ENCODE measurements at regions not wholly inside any gene's neighbourhood (a gene's known extent, or its start where the extent isn't known, plus 50 kb on each side); places are given as distances from the start of the nearest gene placed in this dataset.
A peak's percentile ranks its signal among the peaks of the same experiment; 100 is the strongest.

DNA sequence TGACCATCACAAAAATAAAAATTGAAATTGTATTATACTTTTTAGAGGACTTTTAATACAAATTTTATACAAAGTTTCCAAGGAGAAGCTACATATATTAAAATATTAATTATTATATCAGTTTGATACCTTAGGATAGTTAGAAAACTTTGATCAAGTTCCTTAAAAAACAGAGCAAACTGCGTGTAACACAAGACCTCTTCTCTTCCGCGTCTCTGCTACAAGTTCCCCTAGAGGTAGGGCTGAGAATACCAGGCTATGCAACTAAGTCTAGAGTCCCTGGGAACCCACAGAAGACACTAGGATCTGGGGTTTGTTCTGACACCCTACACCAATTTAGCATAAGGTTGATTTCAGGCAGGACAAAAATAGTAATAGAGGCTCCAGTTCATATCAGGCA is 319.0 kb downstream of the FOXG1 start:
- TF ChIP-seq, protein P1, sequence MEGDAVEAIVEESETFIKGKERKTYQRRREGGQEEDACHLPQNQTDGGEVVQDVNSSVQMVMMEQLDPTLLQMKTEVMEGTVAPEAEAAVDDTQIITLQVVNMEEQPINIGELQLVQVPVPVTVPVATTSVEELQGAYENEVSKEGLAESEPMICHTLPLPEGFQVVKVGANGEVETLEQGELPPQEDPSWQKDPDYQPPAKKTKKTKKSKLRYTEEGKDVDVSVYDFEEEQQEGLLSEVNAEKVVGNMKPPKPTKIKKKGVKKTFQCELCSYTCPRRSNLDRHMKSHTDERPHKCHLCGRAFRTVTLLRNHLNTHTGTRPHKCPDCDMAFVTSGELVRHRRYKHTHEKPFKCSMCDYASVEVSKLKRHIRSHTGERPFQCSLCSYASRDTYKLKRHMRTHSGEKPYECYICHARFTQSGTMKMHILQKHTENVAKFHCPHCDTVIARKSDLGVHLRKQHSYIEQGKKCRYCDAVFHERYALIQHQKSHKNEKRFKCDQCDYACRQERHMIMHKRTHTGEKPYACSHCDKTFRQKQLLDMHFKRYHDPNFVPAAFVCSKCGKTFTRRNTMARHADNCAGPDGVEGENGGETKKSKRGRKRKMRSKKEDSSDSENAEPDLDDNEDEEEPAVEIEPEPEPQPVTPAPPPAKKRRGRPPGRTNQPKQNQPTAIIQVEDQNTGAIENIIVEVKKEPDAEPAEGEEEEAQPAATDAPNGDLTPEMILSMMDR (IDR thresholded peaks at IDR 0.05; ENCODE audit: low read depth, low read length) = peak; percentile 37; the same call in 1 of the 2 replicates
- no peak for TF ChIP-seq EZH2phosphoT487 (IDR thresholded peaks at IDR 0.05; ENCODE audit: low read depth)

Measured in OCI-LY3 (cell line).